Trophoblast cell (in vitro differentiated cells and primary cell): ENCODE measurements at regions not wholly inside any gene's neighbourhood (a gene's known extent, or its start where the extent isn't known, plus 50 kb on each side); places are given as distances from the start of the nearest gene placed in this dataset.

ENCODE experiments used
- DNase-seq, 2 donors: peaks; one replicate each; pipeline ENCODE4 v3.0.0-alpha.2; 2016
- H2AFZ ChIP-seq: 2 replicates; pipeline ENCODE4 v1.6.1; 2013; ENCODE audit warnings: low read length, moderate library complexity, mild to moderate bottlenecking; ENCODE audit not compliant: insufficient read depth, poor library complexity
- H2AK5ac ChIP-seq: 2 replicates; pipeline ENCODE4 v1.6.1; 2013; ENCODE audit warnings: mild to moderate bottlenecking, low read length
- H2BK120ac ChIP-seq: 2 replicates; pipeline ENCODE4 v1.6.1; 2013; ENCODE audit warnings: low read length, mild to moderate bottlenecking, moderate library complexity; ENCODE audit not compliant: insufficient read depth, poor library complexity
- H2BK12ac ChIP-seq: 2 replicates; pipeline ENCODE4 v1.6.1; 2013; ENCODE audit warnings: mild to moderate bottlenecking, low read length, moderate library complexity
- H2BK5ac ChIP-seq: 2 replicates; pipeline ENCODE4 v1.6.1; 2013; ENCODE audit warnings: low read length, low read depth, moderate library complexity, mild to moderate bottlenecking; ENCODE audit not compliant: poor library complexity
- H3K14ac ChIP-seq: 2 replicates; pipeline ENCODE4 v1.6.1; 2013; ENCODE audit warnings: mild to moderate bottlenecking, low read length
- H3K18ac ChIP-seq: 2 replicates; pipeline ENCODE4 v1.6.1; 2013; ENCODE audit warnings: mild to moderate bottlenecking, low read length
- H3K23ac ChIP-seq: 2 replicates; pipeline ENCODE4 v1.6.1; 2013; ENCODE audit warnings: low read length
- H3K27ac ChIP-seq: 2 replicates; pipeline ENCODE4 v1.5.1; 2013; ENCODE audit warnings: low read depth, mild to moderate bottlenecking, inconsistent platforms, low read length, moderate library complexity
- H3K27me3 ChIP-seq: 2 replicates; pipeline ENCODE4 v1.6.1; 2013; ENCODE audit warnings: inconsistent platforms, mild to moderate bottlenecking, low read length, moderate library complexity; ENCODE audit not compliant: insufficient read depth
- H3K36me3 ChIP-seq, 2 experiments: 1 replicate in 1 of 2; 2 replicates in 1 of 2; pipeline ENCODE4 v1.6.1; 2013; ENCODE audit warnings: low read length in 2 of 2, mild to moderate bottlenecking in 2 of 2, moderate library complexity in 1 of 2; ENCODE audit not compliant: insufficient read depth in 2 of 2, control insufficient read depth in 1 of 2
- H3K4ac ChIP-seq: 2 replicates; pipeline ENCODE4 v1.6.1; 2013; ENCODE audit warnings: low read depth, mild to moderate bottlenecking, low read length, moderate library complexity
- H3K4me1 ChIP-seq, 2 experiments: 1 replicate in 1 of 2; 2 replicates in 1 of 2; pipeline ENCODE4 v1.6.1; 2013; ENCODE audit warnings: low read length in 2 of 2, mild to moderate bottlenecking in 2 of 2, moderate library complexity in 1 of 2; ENCODE audit not compliant: insufficient read depth in 2 of 2, control insufficient read depth in 1 of 2
- H3K4me2 ChIP-seq: 2 replicates; pipeline ENCODE4 v1.6.1; 2013; ENCODE audit warnings: inconsistent platforms, mild to moderate bottlenecking, low read length, moderate library complexity
- H3K4me3 ChIP-seq: 2 replicates; pipeline ENCODE4 v1.5.1; 2013; ENCODE audit warnings: mild to moderate bottlenecking, low read depth, low read length, inconsistent platforms
- H3K79me1 ChIP-seq: one replicate; pipeline ENCODE4 v1.6.1; 2013; ENCODE audit warnings: low read length
- H3K79me2 ChIP-seq: 2 replicates; pipeline ENCODE4 v1.6.1; 2013; ENCODE audit warnings: low read length, mild to moderate bottlenecking; ENCODE audit not compliant: control insufficient read depth, insufficient read depth, poor library complexity
- H3K9ac ChIP-seq: 2 replicates; pipeline ENCODE4 v1.6.1; 2013; ENCODE audit warnings: mild to moderate bottlenecking, low read length
- H3K9me3 ChIP-seq: 2 replicates; pipeline ENCODE4 v1.6.1; 2013; ENCODE audit warnings: low read depth, mild to moderate bottlenecking, control low read depth, inconsistent platforms, low read length; ENCODE audit not compliant: insufficient read depth
- H4K12ac ChIP-seq: 2 replicates; pipeline ENCODE4 v1.6.1; 2013; ENCODE audit warnings: low read depth, mild to moderate bottlenecking, low read length, moderate library complexity
- H4K8ac ChIP-seq: 2 replicates; pipeline ENCODE4 v1.6.1; 2013; ENCODE audit warnings: low read depth, mild to moderate bottlenecking, low read length, moderate library complexity
- H4K91ac ChIP-seq: one replicate; pipeline ENCODE4 v1.6.1; 2013; ENCODE audit warnings: low read depth, mild to moderate bottlenecking, low read length, moderate library complexity
- WGBS: extraction: QIAGEN DNeasy Blood & Tissue Kit; methylation state at CpG from one replicate; pipeline ENCODE4 v1.1.7; 2013; ENCODE audit warnings: missing lambda C conversion rate; ENCODE audit not compliant: insufficient read length, insufficient coverage; ENCODE audit errors: extremely low coverage; 5-methylcytosine and 5-hydroxymethylcytosine counted together

DNA sequence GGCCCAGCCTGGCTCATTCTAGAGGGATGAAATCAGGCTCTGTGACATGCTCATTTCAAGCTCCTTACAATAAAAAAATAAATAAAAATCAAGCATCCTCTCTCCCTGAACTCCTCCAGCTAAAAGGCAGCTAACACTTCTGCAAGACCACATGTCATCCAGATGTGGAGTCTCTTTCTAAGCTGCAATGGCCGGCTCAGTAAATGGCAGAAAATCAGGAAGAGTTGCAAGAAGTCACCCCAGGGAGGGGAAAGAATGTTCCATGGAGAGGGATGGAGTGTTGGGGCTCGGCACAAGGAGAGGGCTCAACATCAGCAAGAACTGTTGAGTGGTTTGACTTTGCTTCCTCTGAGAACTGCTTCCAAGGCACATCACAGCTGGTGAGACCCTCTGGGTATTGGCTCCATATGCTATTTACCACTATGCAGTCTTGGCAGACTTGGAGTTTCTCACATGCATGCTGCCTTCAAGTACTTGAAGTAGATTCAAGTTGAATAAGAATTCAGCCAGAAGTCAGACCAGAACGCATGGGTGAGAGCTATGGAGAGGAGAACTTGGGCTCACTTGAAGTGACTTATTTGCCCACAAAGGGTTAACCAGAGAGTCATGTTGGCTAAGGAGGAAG is 689.0 kb downstream of the NTRK3 start:
- Histone ChIP-seq H3K4me1 (no peaks in the 10 kb centered on the region), H3K14ac (no peak overlapping the region)

DNA sequence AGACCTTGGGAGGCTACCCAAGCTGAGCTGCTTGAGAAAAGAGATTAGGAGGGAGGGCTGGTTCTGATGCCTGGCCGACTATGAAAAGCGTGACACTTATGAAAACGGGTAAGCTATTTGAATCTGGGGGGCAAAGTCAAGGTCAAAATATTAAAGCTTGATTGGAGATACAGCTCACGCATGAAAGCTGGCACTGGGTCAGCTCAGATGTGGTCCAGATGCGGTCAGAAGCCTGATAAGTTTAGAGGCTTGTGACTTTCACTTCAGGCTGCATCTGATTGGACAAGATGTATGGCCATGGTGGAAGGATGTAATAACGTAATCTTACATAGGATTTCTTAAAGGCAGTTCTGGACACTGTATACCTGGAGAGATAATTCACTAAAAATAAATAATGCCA is 690.3 kb downstream of the NTRK3 start:
- no CpG with 5 or more reads among the region's 6 CpGs for WGBS
- H3K9me3 ChIP-seq = no peaks in the 10 kb centered on the region
- no peak overlapping the region for H3K9ac ChIP-seq
- no peak overlapping the region for H4K8ac ChIP-seq
- no peak overlapping the region for H3K27ac ChIP-seq
- H3K36me3 ChIP-seq = no peaks in the 10 kb centered on the region
- no peaks in the 10 kb centered on the region for H3K4me1 ChIP-seq
- H2AK5ac ChIP-seq = no peak overlapping the region
- no peak overlapping the region for H3K14ac ChIP-seq
- H4K12ac ChIP-seq = no peak overlapping the region
- H3K4me2 ChIP-seq = no peak overlapping the region
- H4K91ac ChIP-seq = no peak overlapping the region
- no peak overlapping the region for H3K4ac ChIP-seq
- no peak overlapping the region for H2AFZ ChIP-seq
- no peaks in the 10 kb centered on the region for H3K79me2 ChIP-seq
- H2BK120ac ChIP-seq = no peak overlapping the region
- H3K27me3 ChIP-seq = no peaks in the 10 kb centered on the region
- H2BK5ac ChIP-seq = no peak overlapping the region
- H3K79me1 ChIP-seq = no peaks in the 10 kb centered on the region
- H3K18ac ChIP-seq = no peak overlapping the region
- no peak overlapping the region for H2BK12ac ChIP-seq
- DNase-seq = no peak
- H3K23ac ChIP-seq = no peak overlapping the region
- no peak overlapping the region for H3K4me3 ChIP-seq

More for the DNA sequence above, 689.0 kb downstream of the NTRK3 start:
- Histone ChIP-seq H3K36me3 (no peaks in the 10 kb centered on the region), H3K4me2 (no peak overlapping the region), H4K12ac (no peak overlapping the region), H2BK5ac (no peak overlapping the region), H2BK120ac (no peak overlapping the region), H3K79me2 (no peaks in the 10 kb centered on the region), H2AK5ac (no peak overlapping the region), H3K27me3 (no peaks in the 10 kb centered on the region), H3K9me3 (no peaks in the 10 kb centered on the region), H3K18ac (no peak overlapping the region), H2AFZ (no peak overlapping the region), H2BK12ac (no peak overlapping the region), H3K27ac (no peak overlapping the region), H3K4me3 (no peak overlapping the region), H3K9ac (no peak overlapping the region), H3K79me1 (no peaks in the 10 kb centered on the region), H3K4ac (no peak overlapping the region), H4K8ac (no peak overlapping the region), H4K91ac (no peak overlapping the region), H3K23ac (no peak overlapping the region)
- DNase-seq = no peak
- no CpG with 5 or more reads among the region's 3 CpGs for WGBS

DNA sequence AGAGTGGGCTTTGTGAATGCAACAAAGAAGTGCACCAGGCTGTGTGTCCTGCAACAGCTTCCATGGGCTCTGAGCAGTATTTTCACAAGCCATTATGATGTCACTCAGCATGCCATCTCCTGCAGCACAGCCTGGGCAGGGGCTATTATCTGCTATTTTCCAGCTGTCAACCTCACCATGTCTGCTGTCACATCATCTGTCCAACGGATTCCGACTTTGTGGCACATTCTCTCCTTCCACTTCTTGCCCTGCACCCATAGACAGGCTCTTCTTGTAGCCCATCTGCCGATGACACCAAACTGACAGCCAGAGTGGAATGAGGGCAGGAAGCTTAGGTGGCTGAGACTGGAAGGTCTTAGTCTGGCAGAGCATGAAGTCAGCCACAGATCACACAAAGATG is 691.9 kb downstream of the NTRK3 start:
- no peak overlapping the region for H3K4ac ChIP-seq
- H3K23ac ChIP-seq = no peak overlapping the region
- H3K18ac ChIP-seq = no peak overlapping the region
- no peaks in the 10 kb centered on the region for H3K79me2 ChIP-seq
- no peak for DNase-seq
- H3K9me3 ChIP-seq = no peaks in the 10 kb centered on the region
- H3K14ac ChIP-seq = no peak overlapping the region
- H2AFZ ChIP-seq = no peak overlapping the region
- H3K9ac ChIP-seq = no peak overlapping the region
- H3K27ac ChIP-seq = no peak overlapping the region
- no peak overlapping the region for H2BK5ac ChIP-seq
- H2AK5ac ChIP-seq = no peak overlapping the region
- no peak overlapping the region for H2BK12ac ChIP-seq
- H4K12ac ChIP-seq = no peak overlapping the region
- no peak overlapping the region for H3K4me2 ChIP-seq
- no peaks in the 10 kb centered on the region for H3K4me1 ChIP-seq
- H3K36me3 ChIP-seq = no peaks in the 10 kb centered on the region
- no peak overlapping the region for H4K91ac ChIP-seq
- H3K79me1 ChIP-seq = no peaks in the 10 kb centered on the region
- H3K27me3 ChIP-seq = no peaks in the 10 kb centered on the region
- no peak overlapping the region for H2BK120ac ChIP-seq
- WGBS = no CpG with 5 or more reads among the region's 3 CpGs
- H3K4me3 ChIP-seq = no peak overlapping the region
- no peak overlapping the region for H4K8ac ChIP-seq

DNA sequence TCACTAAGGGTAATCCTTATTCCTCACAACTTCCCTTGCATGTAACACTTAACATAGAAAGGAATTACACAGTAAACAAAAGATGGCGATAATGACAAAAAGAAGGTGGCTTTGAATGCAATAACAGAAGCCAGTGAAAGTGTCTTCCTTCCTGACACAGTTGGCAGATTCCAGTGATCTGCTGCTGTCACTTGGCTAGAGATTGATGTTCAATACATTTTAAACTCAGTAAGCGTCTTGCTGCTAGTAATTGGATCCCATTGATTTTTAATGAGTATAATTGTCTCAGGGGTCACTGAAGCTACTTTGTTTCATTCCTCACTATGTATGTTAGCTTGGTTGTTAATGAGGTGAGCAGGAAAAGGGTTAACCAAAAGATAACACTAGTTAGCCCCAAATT is 692.7 kb downstream of the NTRK3 start:
- Histone ChIP-seq H3K4me3 (no peak overlapping the region), H3K18ac (no peak overlapping the region), H4K91ac (no peak overlapping the region), H3K27me3 (no peaks in the 10 kb centered on the region), H3K9me3 (no peaks in the 10 kb centered on the region), H3K79me1 (no peaks in the 10 kb centered on the region), H3K36me3 (no peaks in the 10 kb centered on the region), H2BK5ac (no peak overlapping the region), H3K27ac (no peak overlapping the region), H3K4me1 (no peaks in the 10 kb centered on the region), H3K4me2 (no peak overlapping the region), H3K14ac (no peak overlapping the region), H2BK120ac (no peak overlapping the region), H3K79me2 (no peaks in the 10 kb centered on the region), H3K4ac (no peak overlapping the region), H3K23ac (no peak overlapping the region), H2AK5ac (no peak overlapping the region), H2BK12ac (no peak overlapping the region), H2AFZ (no peak overlapping the region), H4K12ac (no peak overlapping the region), H3K9ac (no peak overlapping the region), H4K8ac (no peak overlapping the region)
- no CpG with 5 or more reads among the region's 2 CpGs for WGBS
- DNase-seq = no peak
